HL-60 (cell line): ENCODE measurements at regions not wholly inside any gene's neighbourhood (a gene's known extent, or its start where the extent isn't known, plus 50 kb on each side); places are given as distances from the start of the nearest gene placed in this dataset.

Experiments used
- DNase-seq, 2 experiments: peaks; one replicate each; pipeline ENCODE4 v3.0.0-alpha.2; 2010 to 2020; ENCODE audit warnings: low read depth in 1 of 2, low spot score in 1 of 2
- H3K27ac ChIP-seq: fragments of 250-450 bp; sonication (Bioruptor Pico); replicated peaks from 2 replicates; pipeline ENCODE4 v1.5.1; 2020; ENCODE audit warnings: mild to moderate bottlenecking, moderate library complexity
- H3K27me3 ChIP-seq: fragments of 250-450 bp; sonication (Bioruptor Pico); 2 replicates; pipeline ENCODE4 v1.5.1; 2021; ENCODE audit warnings: mild to moderate bottlenecking, moderate library complexity; ENCODE audit not compliant: insufficient read depth, poor library complexity, severe bottlenecking
- H3K4me3 ChIP-seq: replicated peaks from 2 replicates; pipeline ENCODE4 v1.5.1; 2011; ENCODE audit warnings: mild to moderate bottlenecking, control low read depth, low read length; ENCODE audit not compliant: insufficient read depth
- CTCF ChIP-seq: IDR thresholded peaks from one replicate; pipeline ENCODE4 v1.5.1; 2011; ENCODE audit warnings: low read length, control low read depth, inconsistent platforms; ENCODE audit not compliant: insufficient read depth
- GABPA ChIP-seq: IDR thresholded peaks from 2 replicates; pipeline ENCODE4 v1.6.1; 2012; ENCODE audit warnings: low read depth
- POLR2AphosphoS5 ChIP-seq: IDR thresholded peaks from 2 replicates; pipeline ENCODE4 v1.6.1; 2012; ENCODE audit warnings: low read depth
- REST ChIP-seq: IDR thresholded peaks from 2 replicates; pipeline ENCODE4 v1.6.1; 2012; ENCODE audit warnings: low read depth; ENCODE audit not compliant: insufficient replicate concordance
- SPI1 ChIP-seq: IDR thresholded peaks from 2 replicates; pipeline ENCODE4 v1.6.1; 2012; ENCODE audit warnings: low read depth, mild to moderate bottlenecking, borderline replicate concordance

DNA sequence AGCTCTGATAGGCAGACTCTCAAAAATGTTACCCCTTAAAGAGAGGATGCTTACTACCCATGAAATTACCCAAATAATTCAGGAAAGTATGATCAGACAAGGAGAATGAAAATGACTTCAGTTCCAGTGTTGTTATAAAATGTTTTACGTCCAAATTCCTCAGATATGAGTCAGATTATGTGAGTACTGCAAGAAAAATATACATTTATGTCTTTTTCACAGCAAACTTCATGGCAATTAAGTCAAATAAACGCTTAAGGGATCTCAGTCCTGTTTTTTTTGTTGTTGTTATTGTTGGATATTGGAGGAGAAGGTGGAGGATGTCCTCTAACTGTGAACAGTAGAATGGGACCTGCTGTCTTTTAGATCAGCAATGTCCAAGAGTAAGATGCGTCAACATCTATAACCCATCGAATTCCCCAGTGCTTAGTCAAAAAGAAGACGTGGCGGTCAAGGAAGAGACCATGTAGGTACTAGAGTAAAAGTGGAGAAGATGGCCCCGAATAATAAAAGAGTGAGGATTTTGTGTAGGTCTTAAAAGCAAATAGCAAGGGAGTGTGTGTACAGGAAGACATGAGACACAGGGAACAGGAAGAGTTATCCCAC is 215.4 kb upstream of the IRS2 start:
- Histone ChIP-seq H3K4me3 (no peak overlapping the region), H3K27ac (no peak overlapping the region), H3K27me3 (no peaks in the 10 kb centered on the region)
- no peak for DNase-seq
- TF ChIP-seq CTCF (no peak), REST (no peak), SPI1 (no peak), GABPA (no peak), POLR2AphosphoS5 (no peak)

GRCh38 chr13:110000534-110001345 is 214.4 kb upstream of the IRS2 start:
- Histone ChIP-seq H3K27ac (no peak overlapping the region), H3K4me3 (no peak overlapping the region), H3K27me3 (no peaks in the 10 kb centered on the region)
- TF ChIP-seq CTCF = no peak
- TF ChIP-seq REST = no peak
- no peak for DNase-seq

DNA sequence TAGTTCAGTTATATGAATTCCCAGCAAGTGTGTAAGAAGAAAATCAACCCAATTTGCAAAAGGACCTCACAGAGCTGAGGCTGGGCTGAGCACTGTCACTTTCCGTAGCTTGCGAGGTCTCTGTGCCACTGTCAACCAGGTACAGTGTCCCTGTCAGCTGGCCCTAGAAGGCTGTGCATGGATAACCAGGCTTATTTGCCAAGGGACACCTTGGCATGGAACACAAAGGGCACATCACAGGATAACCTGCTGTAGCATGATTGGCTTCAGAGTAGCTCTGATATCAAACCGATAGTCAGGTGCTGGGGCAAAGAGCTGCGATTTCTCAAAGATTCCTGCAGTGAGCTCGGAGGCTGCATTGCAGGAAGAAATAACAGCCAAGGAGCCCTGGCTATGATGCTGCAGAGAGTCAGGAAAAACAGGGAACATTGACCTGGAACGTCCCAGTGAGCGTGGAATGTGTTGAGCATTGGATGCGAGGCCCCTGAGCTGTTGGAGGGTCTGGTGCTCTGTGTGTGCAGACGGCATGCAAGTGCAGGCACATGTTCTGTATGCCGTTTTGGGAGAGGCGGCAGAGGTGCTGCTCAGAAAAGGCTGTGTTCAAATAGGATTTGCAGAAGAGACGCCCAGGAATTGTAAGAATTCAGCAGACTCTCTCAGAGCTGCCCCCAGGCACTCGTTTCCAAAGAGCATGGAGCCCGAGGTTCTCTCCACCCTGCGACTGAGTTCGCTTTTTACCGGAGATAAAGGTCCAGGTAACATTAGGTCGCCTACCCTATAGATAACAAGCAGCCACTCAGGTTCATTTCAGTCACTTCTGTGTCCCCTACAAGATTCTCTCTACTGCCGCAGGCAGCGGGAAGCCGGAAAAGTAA is 213.5 kb upstream of the IRS2 start:
- TF ChIP-seq SPI1 (no peak), GABPA (no peak)
- Histone ChIP-seq H3K4me3 (no peak overlapping the region), H3K27ac (no peak overlapping the region), H3K27me3 (peaks cover 2% of the 10 kb centered on the region)
- DNase-seq = no peak
